Lower lobe of right lung (tissue), 2 donors: ENCODE measurements at regions not wholly inside any gene's neighbourhood (a gene's known extent, or its start where the extent isn't known, plus 50 kb on each side); places are given as distances from the start of the nearest gene placed in this dataset.
A peak's percentile ranks its signal among the peaks of the same experiment; 100 is the strongest.

Experiments
- ATAC-seq, 2 donors: fragments of 200-7000 bp; cut with Tn5 transposase; one replicate each; pipeline ENCODE4 v1.9.1; 2020 to 2022; ENCODE audit warnings: mild to moderate bottlenecking in 2 of 2, moderate library complexity in 2 of 2
- DNase-seq: peaks from one replicate; pipeline ENCODE4 v3.0.0-alpha.2; 2020
- H3K27ac ChIP-seq: fragments of 200-600 bp; one replicate; pipeline ENCODE4 v1.8.0; 2022
- H3K27me3 ChIP-seq: fragments of 200-600 bp; one replicate; pipeline ENCODE4 v1.8.0; 2022; ENCODE audit warnings: low read depth
- H3K36me3 ChIP-seq: fragments of 200-600 bp; one replicate; pipeline ENCODE4 v1.8.0; 2022; ENCODE audit warnings: mild to moderate bottlenecking
- H3K4me1 ChIP-seq: fragments of 200-600 bp; one replicate; pipeline ENCODE4 v1.8.0; 2022
- H3K4me3 ChIP-seq: fragments of 200-600 bp; one replicate; pipeline ENCODE4 v1.8.0; 2022; ENCODE audit warnings: mild to moderate bottlenecking
- H3K9me3 ChIP-seq: fragments of 200-600 bp; one replicate; pipeline ENCODE4 v1.8.0; 2022
- CTCF ChIP-seq: fragments of 200-600 bp; IDR thresholded peaks from one replicate; pipeline ENCODE4 v1.8.0; 2022; ENCODE audit warnings: antibody characterized with exemption, mild to moderate bottlenecking
- intact Hi-C: fragments of 100-400 bp; cut with DNase I; formaldehyde crosslinking; loops from one replicate; pipeline ENCODE4 v1.11.0; 2022
- donor health status: DM: no; HTN: yes; CAD: no; lungs with severe emphysema.

GRCh38 chr2:105652014-105652796 lies 92.5 kb upstream of the NCK2 start:
- no peaks in the 10 kb centered on the region for H3K36me3 ChIP-seq
- intact Hi-C loops, result no loop called here
- H3K9me3 ChIP-seq, result no peaks in the 10 kb centered on the region
- no peak overlapping the region for H3K27ac ChIP-seq
- ATAC-seq, result no peak
- H3K4me3 ChIP-seq, result no peak overlapping the region
- H3K4me1 ChIP-seq, result no peaks in the 10 kb centered on the region
- TF ChIP-seq CTCF, result no peak
- H3K27me3 ChIP-seq, result no peaks in the 10 kb centered on the region
- DNase-seq, result no peak

GRCh38 chr2:105649534-105649933 lies 95.2 kb upstream of the NCK2 start:
- Histone ChIP-seq H3K4me3 (no peak overlapping the region), H3K4me1 (no peaks in the 10 kb centered on the region), H3K36me3 (no peaks in the 10 kb centered on the region), H3K27ac (no peak overlapping the region), H3K27me3 (no peaks in the 10 kb centered on the region), H3K9me3 (no peaks in the 10 kb centered on the region)
- no peak for DNase-seq
- intact Hi-C loops, result no loop called here
- ATAC-seq, result no peak
- no peak for TF ChIP-seq CTCF

- no peaks in the 10 kb centered on the region for H3K27me3 ChIP-seq
- H3K9me3 ChIP-seq, result no peaks in the 10 kb centered on the region
- ATAC-seq (no peak), DNase-seq (no peak)
- no peak for TF ChIP-seq CTCF
- no peaks in the 10 kb centered on the region for H3K4me1 ChIP-seq
- intact Hi-C loops, result no loop called here
- no peaks in the 10 kb centered on the region for H3K36me3 ChIP-seq
- H3K27ac ChIP-seq, result no peak overlapping the region
- no peak overlapping the region for H3K4me3 ChIP-seq
Observed at GRCh38 chr2:105647731-105648130, 97.0 kb upstream of the NCK2 start.

GRCh38 chr2:105646774-105647076 lies 98.0 kb upstream of the NCK2 start:
- Histone ChIP-seq H3K9me3 (no peaks in the 10 kb centered on the region), H3K4me1 (no peaks in the 10 kb centered on the region), H3K27ac (no peak overlapping the region), H3K36me3 (no peaks in the 10 kb centered on the region), H3K27me3 (no peaks in the 10 kb centered on the region), H3K4me3 (no peak overlapping the region)
- DNase-seq, result no peak
- ATAC-seq, result no peak
- no peak for TF ChIP-seq CTCF
- intact Hi-C loops, result no loop called here

GRCh38 chr2:105645938-105646773 lies 98.6 kb upstream of the NCK2 start:
- Histone ChIP-seq H3K36me3 (no peaks in the 10 kb centered on the region), H3K27ac (no peak overlapping the region), H3K9me3 (no peaks in the 10 kb centered on the region), H3K4me3 (no peak overlapping the region), H3K27me3 (no peaks in the 10 kb centered on the region), H3K4me1 (no peaks in the 10 kb centered on the region)
- ATAC-seq (peak in 1 of 2 donors; percentile 38), DNase-seq (no peak)
- TF ChIP-seq CTCF, result no peak
- intact Hi-C loops, result no loop called here
